SW480 (cell line): ENCODE measurements at regions not wholly inside any gene's neighbourhood (a gene's known extent, or its start where the extent isn't known, plus 50 kb on each side); places are given as distances from the start of the nearest gene placed in this dataset.
"Not testable (repeated sequence)": the region's sequence is repeated elsewhere in the genome, so short reads cannot be mapped to it uniquely, and the experiment has no call there.

Experiments
- DNase-seq: peaks from one replicate; pipeline ENCODE4 v3.0.0-alpha.2; 2016; ENCODE audit warnings: low spot score

- DNase-seq = no peak
Observed at GRCh38 chr6:153553627-153554026, 422.5 kb upstream of the RGS17 start.

GRCh38 chr6:153539602-153540001 lies 408.5 kb upstream of the RGS17 start:
- no peak for DNase-seq

GRCh38 chr6:153538491-153538890 lies 407.4 kb upstream of the RGS17 start:
- DNase-seq = no peak

- DNase-seq = no peak
Observed at GRCh38 chr6:153537422-153537821, 406.3 kb upstream of the RGS17 start.

- DNase-seq = no peak
Observed at GRCh38 chr6:153526479-153526878, 395.4 kb upstream of the RGS17 start.

- DNase-seq = no peak
Observed at GRCh38 chr6:153525998-153526397, 394.9 kb upstream of the RGS17 start.

- no peak for DNase-seq
Observed at GRCh38 chr6:153523390-153523789, 392.3 kb upstream of the RGS17 start.

- peak; percentile 6 for DNase-seq
Observed at GRCh38 chr6:153511896-153512496, 380.9 kb upstream of the RGS17 start.

GRCh38 chr6:153503810-153504209 lies 372.7 kb upstream of the RGS17 start:
- no peak for DNase-seq

- no peak for DNase-seq
Observed at GRCh38 chr6:153493501-153493900, 362.4 kb upstream of the RGS17 start.

- DNase-seq = no peak
Observed at GRCh38 chr6:153489479-153489878, 358.4 kb upstream of the RGS17 start.

GRCh38 chr6:153488267-153488666 lies 357.2 kb upstream of the RGS17 start:
- DNase-seq = no peak

GRCh38 chr6:153485072-153485471 lies 354.0 kb upstream of the RGS17 start:
- DNase-seq = no peak

GRCh38 chr6:153484056-153484455 lies 353.0 kb upstream of the RGS17 start:
- no peak for DNase-seq

- no peak for DNase-seq
Observed at GRCh38 chr6:153476243-153476642, 345.2 kb upstream of the RGS17 start.

- no peak for DNase-seq
Observed at GRCh38 chr6:153465050-153465449, 334.0 kb upstream of the RGS17 start.

- DNase-seq = no peak
Observed at GRCh38 chr6:153449279-153449678, 318.2 kb upstream of the RGS17 start.

GRCh38 chr6:153442749-153443148 lies 311.7 kb upstream of the RGS17 start:
- not testable (repeated sequence) for DNase-seq

- no peak for DNase-seq
Observed at GRCh38 chr6:153442096-153442495, 311.0 kb upstream of the RGS17 start.

GRCh38 chr6:153437193-153437592 lies 306.1 kb upstream of the RGS17 start:
- no peak for DNase-seq

- DNase-seq = no peak
Observed at GRCh38 chr6:153436351-153436750, 305.3 kb upstream of the RGS17 start.

GRCh38 chr6:153435787-153436186 lies 304.7 kb upstream of the RGS17 start:
- no peak for DNase-seq

- no peak for DNase-seq
Observed at GRCh38 chr6:153425536-153425935, 294.5 kb upstream of the RGS17 start.

GRCh38 chr6:153424719-153425400 lies 293.8 kb upstream of the RGS17 start:
- DNase-seq = no peak
